NCI-H748 treated with DMSO at 0.1 percent for 48 hours (cell line): ENCODE measurements at regions not wholly inside any gene's neighbourhood (a gene's known extent, or its start where the extent isn't known, plus 50 kb on each side); places are given as distances from the start of the nearest gene placed in this dataset.

Experiments used
- DNase-seq: peaks from one replicate; lab custom pipeline; 2025; lab: John Stamatoyannopoulos, UW

DNA sequence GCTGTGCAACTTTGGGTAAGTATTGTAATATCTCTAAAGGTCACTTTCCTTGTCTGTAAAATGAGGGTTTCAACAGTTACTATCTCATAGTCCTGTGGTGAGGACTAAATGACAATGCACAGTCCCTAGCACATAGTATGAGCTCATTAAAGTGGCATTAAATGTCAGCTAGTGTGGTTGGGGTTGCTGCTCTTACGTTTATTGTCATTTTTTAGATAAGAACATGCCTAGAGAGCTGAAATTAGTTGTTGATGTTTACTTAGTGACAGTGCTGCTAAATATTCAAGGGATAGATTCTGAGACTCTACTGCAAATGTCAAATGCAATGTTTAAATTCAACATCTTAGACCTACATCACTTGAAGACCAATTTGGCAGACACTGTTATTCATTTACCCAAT is 356.1 kb upstream of the ETAA1 start:
- no peak for DNase-seq

GRCh38 chr2:67043781-67044478 is 353.2 kb upstream of the ETAA1 start:
- no peak for DNase-seq

GRCh38 chr2:67046591-67046990 is 350.5 kb upstream of the ETAA1 start:
- DNase-seq = no peak

- DNase-seq = no peak
These were observed 348.8 kb upstream of the ETAA1 start for GRCh38 chr2:67048314-67048713.

DNA sequence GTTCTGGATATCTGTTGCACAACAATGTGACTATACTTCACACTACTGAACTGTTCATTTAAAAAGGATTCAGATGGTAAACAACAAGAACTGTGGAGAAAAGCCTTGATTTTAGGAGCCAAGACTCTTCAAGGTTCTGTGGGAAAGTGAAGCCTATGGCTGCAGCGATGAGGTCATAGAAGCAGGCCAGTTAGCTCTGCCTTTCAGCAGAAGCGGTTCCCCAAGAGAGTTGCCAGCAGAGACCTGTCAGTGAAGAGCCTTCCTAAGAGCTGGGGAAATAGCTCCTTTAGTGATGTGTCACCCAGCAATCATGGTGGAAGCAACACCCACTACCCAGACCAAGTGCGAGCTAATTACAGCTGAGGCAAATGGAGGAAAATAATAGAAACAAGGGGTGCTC is 346.5 kb upstream of the ETAA1 start:
- DNase-seq = no peak

DNA sequence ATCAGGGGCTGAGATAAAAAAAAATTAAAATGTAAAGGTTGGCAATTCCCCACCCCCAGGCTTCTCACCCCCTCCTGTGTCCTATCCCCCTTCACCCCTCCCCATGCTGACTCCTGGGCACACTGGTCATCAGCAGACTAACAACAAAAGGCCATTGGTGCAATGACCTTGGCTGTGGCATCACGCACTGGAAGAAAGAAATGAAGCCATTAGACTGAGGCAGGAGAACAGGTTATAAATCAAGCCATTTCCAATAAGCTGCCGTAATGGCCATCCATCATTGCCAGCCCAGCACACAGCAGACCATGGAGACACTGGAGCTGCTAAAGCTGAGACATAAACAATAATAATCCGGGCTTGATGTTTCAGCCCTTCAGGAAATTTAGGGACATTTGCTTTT is 342.4 kb upstream of the ETAA1 start:
- DNase-seq = peak; percentile 10

- DNase-seq = peak; percentile 4
These were observed 341.5 kb upstream of the ETAA1 start for GRCh38 chr2:67055387-67056304.

DNA sequence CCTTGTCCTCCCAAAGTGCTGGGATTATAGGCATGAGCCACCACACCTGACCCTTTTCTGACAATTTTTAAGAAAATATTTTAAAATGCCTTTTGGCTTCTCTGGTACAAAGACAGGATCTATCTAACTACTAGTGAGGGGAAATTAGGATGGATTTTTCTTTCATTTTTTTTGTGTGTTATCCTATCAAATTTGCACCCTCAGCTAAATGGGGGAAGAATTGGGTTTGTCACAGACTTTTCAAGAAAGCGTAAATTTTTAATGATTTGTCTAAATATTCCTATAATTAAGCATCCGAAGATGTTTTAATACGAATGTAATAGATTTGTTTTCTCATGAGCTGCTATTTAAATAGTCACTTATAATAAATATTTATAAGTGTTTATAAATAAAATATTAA is 340.0 kb upstream of the ETAA1 start:
- DNase-seq = no peak

DNA sequence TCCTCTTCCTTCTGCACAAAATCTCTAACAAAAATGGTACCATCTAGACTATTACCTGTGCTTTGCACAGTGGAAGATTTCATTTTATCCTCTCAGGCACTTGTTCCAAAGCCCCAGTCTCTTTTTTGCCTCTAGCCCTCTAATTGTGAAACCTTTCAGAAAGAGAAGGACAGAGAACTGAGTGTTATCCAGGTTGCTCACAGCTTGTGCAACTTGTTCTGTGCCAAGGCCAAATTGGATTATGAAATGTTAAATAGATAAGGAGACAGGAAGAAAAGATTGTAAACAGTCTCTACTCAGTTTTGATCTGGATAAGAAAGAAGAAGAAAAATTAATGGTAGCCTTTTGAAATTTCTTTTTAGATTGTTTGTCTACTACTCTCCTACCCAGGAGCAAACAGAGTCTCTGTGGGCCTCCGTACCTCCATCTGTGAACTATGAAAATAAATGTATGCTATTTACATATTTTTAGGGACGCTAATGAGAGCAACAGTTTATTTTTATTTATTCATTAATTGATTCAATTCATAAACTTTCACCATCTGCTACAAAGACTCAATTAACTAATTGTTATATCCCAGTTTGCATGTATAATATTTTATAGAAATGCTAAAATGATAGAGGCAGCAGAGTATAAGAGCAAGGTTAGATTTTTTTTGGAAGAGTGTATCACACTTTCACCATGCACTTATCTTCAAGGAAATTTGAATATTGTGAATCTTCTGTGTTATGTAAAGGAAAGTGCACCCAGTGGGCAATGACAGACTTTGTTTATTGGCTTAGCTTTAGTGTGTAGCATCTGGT is 339.0 kb upstream of the ETAA1 start:
- no peak for DNase-seq

- DNase-seq = no peak
These were observed 332.1 kb upstream of the ETAA1 start for GRCh38 chr2:67065046-67065445.

- no peak for DNase-seq
These were observed 330.4 kb upstream of the ETAA1 start for GRCh38 chr2:67066782-67067181.

GRCh38 chr2:67067656-67068055 is 329.5 kb upstream of the ETAA1 start:
- DNase-seq = no peak

GRCh38 chr2:67070826-67071225 is 326.3 kb upstream of the ETAA1 start:
- no peak for DNase-seq

DNA sequence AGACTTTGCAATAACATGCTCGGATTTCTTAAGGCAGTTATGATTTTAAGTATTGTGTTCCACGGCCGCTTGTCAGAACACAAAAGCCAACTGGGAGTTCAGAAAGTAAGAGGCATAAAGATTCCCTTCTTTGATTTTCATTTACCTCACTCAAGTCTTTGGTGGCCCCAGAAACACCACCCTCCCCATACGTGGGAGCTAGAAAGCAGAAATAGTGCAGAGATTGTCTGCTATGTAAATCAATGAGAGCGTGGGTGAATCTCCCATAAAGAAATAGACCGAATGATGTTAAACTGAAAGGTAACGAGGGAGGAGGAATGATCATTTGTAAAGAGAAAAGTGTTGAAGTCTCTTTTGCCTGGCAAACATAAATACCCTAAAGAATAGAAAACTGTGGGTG is 322.1 kb upstream of the ETAA1 start:
- no peak for DNase-seq

- no peak for DNase-seq
These were observed 321.4 kb upstream of the ETAA1 start for GRCh38 chr2:67075530-67076238.

DNA sequence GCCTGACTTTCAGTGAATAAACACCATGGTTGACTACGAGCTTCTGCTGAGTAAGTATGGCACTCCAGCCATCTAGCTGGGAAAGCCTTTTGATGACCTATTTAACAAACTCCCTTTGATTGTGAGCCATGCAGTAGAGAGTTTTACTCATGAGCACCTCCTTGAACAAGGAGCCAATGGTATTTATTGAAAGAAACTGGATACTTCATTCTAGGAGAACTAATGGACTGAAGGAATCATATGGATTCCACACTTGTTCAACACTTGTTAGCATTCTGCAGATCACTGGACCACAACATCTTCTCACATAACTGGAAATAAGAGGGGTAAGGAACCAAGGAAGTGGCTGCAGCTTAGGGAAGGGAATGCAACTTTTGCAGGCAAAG is 320.9 kb upstream of the ETAA1 start:
- DNase-seq = no peak

- no peak for DNase-seq
These were observed 317.4 kb upstream of the ETAA1 start for GRCh38 chr2:67079729-67080128.

- no peak for DNase-seq
These were observed 314.3 kb upstream of the ETAA1 start for GRCh38 chr2:67082813-67083212.

- no peak for DNase-seq
These were observed 313.2 kb upstream of the ETAA1 start for GRCh38 chr2:67083951-67084350.

DNA sequence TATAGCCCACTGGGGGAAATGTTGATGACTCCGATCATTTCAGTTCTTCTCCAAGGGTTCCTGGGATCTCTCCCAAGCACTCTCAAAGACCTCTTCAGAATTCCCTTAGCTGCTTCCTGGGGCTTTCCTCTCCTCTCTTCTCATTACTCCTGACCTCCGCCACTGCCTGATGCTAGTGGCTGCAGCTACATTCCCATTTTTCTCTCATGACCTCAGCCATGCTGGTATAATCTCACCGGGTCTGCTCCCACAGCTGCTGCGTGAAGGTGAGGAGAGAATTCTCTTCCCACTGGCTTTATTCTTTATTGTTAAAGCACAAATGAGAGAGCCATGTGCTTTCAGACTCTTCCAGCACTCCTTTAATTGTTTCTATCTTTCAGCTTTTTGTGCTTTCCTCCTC is 312.0 kb upstream of the ETAA1 start:
- no peak for DNase-seq

GRCh38 chr2:67091681-67092080 is 305.5 kb upstream of the ETAA1 start:
- no peak for DNase-seq

DNA sequence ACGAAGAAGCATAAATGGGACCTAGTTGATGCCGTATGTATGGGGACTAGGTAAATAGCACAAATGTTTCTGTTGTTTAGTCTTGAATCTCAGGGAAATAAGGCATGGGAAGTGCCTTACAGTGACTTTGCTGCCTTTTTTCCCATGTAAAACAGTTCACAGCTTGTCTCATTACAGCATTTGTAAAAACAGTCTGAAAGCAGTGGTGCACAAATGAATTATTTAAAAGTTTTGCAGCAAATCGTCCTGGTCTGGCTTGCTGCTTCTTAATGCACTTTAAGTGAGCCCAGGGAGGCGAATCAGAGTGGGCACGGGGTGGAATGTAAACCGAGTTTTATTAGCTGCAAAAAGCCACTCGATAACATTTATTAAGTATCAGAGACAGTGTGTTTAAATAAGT is 302.0 kb upstream of the ETAA1 start:
- no peak for DNase-seq
